ENCODE measurements at regions not wholly inside any gene's neighbourhood (a gene's known extent, or its start where the extent isn't known, plus 50 kb on each side); places are given as distances from the start of the nearest gene placed in this dataset.

DNA sequence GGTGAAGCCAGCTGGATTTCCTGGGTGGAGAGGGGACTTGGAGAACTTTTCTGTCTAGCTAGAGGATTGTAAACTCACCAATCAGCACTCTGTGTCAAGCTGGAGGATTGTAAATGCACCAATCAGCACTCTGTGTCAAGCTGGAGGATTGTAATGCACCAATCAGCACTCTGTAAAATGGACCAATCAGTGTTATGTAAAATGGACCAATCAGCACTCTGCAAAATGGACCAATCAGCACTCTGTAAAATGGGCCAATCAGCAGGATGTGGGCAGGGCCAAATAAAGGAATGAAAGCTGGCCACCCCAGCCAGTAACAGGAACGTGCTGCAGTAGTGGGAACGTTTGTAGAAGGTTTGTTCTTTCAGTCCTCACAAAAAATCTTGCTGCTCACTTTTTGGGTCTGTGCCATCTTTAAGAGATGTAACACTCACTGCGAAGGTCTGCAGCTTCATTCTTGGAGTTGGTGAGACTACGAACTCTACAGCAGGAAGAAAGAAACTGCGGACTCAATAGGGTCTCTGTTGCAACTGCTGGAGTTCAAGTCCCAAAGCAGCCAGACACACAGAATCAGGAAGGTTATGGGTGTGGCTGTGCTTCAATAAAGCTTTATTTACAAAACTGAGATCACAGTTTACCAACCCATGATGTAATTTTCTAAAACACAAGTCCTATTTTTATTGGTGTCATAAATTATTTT, 145.7 kb upstream of the ERCC6L2 start (continued):
- TF ChIP-seq, protein P1, sequence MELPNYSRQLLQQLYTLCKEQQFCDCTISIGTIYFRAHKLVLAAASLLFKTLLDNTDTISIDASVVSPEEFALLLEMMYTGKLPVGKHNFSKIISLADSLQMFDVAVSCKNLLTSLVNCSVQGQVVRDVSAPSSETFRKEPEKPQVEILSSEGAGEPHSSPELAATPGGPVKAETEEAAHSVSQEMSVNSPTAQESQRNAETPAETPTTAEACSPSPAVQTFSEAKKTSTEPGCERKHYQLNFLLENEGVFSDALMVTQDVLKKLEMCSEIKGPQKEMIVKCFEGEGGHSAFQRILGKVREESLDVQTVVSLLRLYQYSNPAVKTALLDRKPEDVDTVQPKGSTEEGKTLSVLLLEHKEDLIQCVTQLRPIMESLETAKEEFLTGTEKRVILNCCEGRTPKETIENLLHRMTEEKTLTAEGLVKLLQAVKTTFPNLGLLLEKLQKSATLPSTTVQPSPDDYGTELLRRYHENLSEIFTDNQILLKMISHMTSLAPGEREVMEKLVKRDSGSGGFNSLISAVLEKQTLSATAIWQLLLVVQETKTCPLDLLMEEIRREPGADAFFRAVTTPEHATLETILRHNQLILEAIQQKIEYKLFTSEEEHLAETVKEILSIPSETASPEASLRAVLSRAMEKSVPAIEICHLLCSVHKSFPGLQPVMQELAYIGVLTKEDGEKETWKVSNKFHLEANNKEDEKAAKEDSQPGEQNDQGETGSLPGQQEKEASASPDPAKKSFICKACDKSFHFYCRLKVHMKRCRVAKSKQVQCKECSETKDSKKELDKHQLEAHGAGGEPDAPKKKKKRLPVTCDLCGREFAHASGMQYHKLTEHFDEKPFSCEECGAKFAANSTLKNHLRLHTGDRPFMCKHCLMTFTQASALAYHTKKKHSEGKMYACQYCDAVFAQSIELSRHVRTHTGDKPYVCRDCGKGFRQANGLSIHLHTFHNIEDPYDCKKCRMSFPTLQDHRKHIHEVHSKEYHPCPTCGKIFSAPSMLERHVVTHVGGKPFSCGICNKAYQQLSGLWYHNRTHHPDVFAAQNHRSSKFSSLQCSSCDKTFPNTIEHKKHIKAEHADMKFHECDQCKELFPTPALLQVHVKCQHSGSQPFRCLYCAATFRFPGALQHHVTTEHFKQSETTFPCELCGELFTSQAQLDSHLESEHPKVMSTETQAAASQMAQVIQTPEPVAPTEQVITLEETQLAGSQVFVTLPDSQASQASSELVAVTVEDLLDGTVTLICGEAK (IDR thresholded peaks at IDR 0.05): peak; percentile 50; the same call in 1 of the 2 replicates
- TF ChIP-seq, protein P1 (CRISPR knock-in tag; IDR thresholded peaks at IDR 0.05): peak; percentile 97
- TF ChIP-seq, protein P2, sequence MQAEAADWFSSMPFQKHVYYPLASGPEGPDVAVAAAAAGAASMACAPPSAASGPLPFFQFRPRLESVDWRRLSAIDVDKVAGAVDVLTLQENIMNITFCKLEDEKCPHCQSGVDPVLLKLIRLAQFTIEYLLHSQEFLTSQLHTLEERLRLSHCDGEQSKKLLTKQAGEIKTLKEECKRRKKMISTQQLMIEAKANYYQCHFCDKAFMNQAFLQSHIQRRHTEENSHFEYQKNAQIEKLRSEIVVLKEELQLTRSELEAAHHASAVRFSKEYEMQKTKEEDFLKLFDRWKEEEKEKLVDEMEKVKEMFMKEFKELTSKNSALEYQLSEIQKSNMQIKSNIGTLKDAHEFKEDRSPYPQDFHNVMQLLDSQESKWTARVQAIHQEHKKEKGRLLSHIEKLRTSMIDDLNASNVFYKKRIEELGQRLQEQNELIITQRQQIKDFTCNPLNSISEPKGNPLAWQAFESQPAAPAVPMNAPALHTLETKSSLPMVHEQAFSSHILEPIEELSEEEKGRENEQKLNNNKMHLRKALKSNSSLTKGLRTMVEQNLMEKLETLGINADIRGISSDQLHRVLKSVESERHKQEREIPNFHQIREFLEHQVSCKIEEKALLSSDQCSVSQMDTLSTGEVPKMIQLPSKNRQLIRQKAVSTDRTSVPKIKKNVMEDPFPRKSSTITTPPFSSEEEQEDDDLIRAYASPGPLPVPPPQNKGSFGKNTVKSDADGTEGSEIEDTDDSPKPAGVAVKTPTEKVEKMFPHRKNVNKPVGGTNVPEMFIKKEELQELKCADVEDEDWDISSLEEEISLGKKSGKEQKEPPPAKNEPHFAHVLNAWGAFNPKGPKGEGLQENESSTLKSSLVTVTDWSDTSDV (CRISPR knock-in tag; IDR thresholded peaks at IDR 0.05): no peak
- TF ChIP-seq ZNF577 (CRISPR knock-in tag; IDR thresholded peaks at IDR 0.05; ENCODE audit: borderline replicate concordance, low read depth) (no peak), POLR2AphosphoS5 (IDR thresholded peaks at IDR 0.05; ENCODE audit: low read depth, low read length) (no peak), ARNT2 (CRISPR knock-in tag; IDR thresholded peaks at IDR 0.05; ENCODE audit: low read depth) (no peak), NFYC (CRISPR knock-in tag; IDR thresholded peaks at IDR 0.05) (peak; percentile 71), AHR (CRISPR knock-in tag; IDR thresholded peaks at IDR 0.05) (no peak), MTA3 (CRISPR knock-in tag; IDR thresholded peaks at IDR 0.05) (no peak), POGZ (CRISPR knock-in tag; IDR thresholded peaks at IDR 0.05) (0 out of 2 replicates have a peak, but pooled peaks have one; percentile 26), MXD4 (CRISPR knock-in tag; IDR thresholded peaks at IDR 0.05) (no peak), ZMYM2 (CRISPR knock-in tag; IDR thresholded peaks at IDR 0.05) (no peak)
- TF ChIP-seq, protein P3, sequence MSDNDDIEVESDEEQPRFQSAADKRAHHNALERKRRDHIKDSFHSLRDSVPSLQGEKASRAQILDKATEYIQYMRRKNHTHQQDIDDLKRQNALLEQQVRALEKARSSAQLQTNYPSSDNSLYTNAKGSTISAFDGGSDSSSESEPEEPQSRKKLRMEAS (IDR thresholded peaks at IDR 0.05): no peak
- TF ChIP-seq, protein P4, sequence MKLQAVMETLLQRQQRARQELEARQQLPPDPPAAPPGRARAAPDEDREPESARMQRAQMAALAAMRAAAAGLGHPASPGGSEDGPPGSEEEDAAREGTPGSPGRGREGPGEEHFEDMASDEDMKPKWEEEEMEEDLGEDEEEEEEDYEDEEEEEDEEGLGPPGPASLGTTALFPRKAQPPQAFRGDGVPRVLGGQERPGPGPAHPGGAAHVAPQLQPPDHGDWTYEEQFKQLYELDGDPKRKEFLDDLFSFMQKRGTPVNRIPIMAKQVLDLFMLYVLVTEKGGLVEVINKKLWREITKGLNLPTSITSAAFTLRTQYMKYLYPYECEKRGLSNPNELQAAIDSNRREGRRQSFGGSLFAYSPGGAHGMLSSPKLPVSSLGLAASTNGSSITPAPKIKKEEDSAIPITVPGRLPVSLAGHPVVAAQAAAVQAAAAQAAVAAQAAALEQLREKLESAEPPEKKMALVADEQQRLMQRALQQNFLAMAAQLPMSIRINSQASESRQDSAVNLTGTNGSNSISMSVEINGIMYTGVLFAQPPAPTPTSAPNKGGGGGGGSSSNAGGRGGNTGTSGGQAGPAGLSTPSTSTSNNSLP (IDR thresholded peaks at IDR 0.05; ENCODE audit: low read depth, low read length): no peak
- TF ChIP-seq, protein P5, sequence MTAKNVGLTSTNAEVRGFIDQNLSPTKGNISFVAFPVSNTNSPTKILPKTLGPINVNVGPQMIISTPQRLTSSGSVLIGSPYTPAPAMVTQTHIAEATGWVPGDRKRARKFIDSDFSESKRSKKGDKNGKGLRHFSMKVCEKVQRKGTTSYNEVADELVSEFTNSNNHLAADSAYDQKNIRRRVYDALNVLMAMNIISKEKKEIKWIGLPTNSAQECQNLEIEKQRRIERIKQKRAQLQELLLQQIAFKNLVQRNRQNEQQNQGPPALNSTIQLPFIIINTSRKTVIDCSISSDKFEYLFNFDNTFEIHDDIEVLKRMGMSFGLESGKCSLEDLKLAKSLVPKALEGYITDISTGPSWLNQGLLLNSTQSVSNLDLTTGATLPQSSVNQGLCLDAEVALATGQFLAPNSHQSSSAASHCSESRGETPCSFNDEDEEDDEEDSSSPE (CRISPR knock-in tag; IDR thresholded peaks at IDR 0.05): no peak

Data from HepG2 (cell line).